ENCODE measurements at regions not wholly inside any gene's neighbourhood (a gene's known extent, or its start where the extent isn't known, plus 50 kb on each side); places are given as distances from the start of the nearest gene placed in this dataset.
"Not testable (repeated sequence)": the region's sequence is repeated elsewhere in the genome, so short reads cannot be mapped to it uniquely, and the experiment has no call there.

- Histone ChIP-seq H3K4me3 (no peak overlapping the region), H4K20me1 (no peaks in the 10 kb centered on the region), H3K4me2 (no peak overlapping the region), H3K27ac (no peak overlapping the region), H3K36me3 (no peaks in the 10 kb centered on the region), H3K27me3 (no peaks in the 10 kb centered on the region), H3K4me1 (no peaks in the 10 kb centered on the region), H3K9me3 (no peaks in the 10 kb centered on the region), H3K9ac (no peak overlapping the region)
- no peak for TF ChIP-seq Cebpa-rat (IDR thresholded peaks at IDR 0.05)
These were observed 270.6 kb downstream of the SOCS6 start for GRCh38 chr18:70559446-70559845.

GRCh38 chr18:70558371-70558770 lies 269.5 kb downstream of the SOCS6 start:
- H3K27me3 ChIP-seq, result no peaks in the 10 kb centered on the region
- H3K9me3 ChIP-seq, result no peaks in the 10 kb centered on the region
- no peak overlapping the region for H3K27ac ChIP-seq
- no peak overlapping the region for H3K9ac ChIP-seq
- H3K4me1 ChIP-seq, result peaks cover 5% of the 10 kb centered on the region
- H4K20me1 ChIP-seq, result no peaks in the 10 kb centered on the region
- no peak for TF ChIP-seq Cebpa-rat (IDR thresholded peaks at IDR 0.05)
- H3K4me2 ChIP-seq, result no peak overlapping the region
- no peak overlapping the region for H3K4me3 ChIP-seq
- no peaks in the 10 kb centered on the region for H3K36me3 ChIP-seq

GRCh38 chr18:70554854-70555445 lies 266.1 kb downstream of the SOCS6 start:
- Histone ChIP-seq H3K4me1 (peaks cover 11% of the 10 kb centered on the region), H3K9me3 (no peaks in the 10 kb centered on the region), H4K20me1 (no peaks in the 10 kb centered on the region), H3K27ac (no peak overlapping the region), H3K9ac (no peak overlapping the region), H3K27me3 (no peaks in the 10 kb centered on the region), H3K4me3 (no peak overlapping the region), H3K36me3 (no peaks in the 10 kb centered on the region), H3K4me2 (no peak overlapping the region)
- no peak for TF ChIP-seq Cebpa-rat (IDR thresholded peaks at IDR 0.05)

GRCh38 chr18:70553936-70554260 lies 265.1 kb downstream of the SOCS6 start:
- Histone ChIP-seq H3K9ac (no peak overlapping the region), H3K27ac (no peak overlapping the region), H3K27me3 (no peaks in the 10 kb centered on the region), H3K4me3 (no peak overlapping the region), H4K20me1 (no peaks in the 10 kb centered on the region), H3K4me2 (0 out of 2 replicates have a peak overlapping the region, but pooled peaks have one; percentile 2), H3K4me1 (peaks cover 11% of the 10 kb centered on the region), H3K9me3 (no peaks in the 10 kb centered on the region), H3K36me3 (no peaks in the 10 kb centered on the region)
- no peak for TF ChIP-seq Cebpa-rat (IDR thresholded peaks at IDR 0.05)

GRCh38 chr18:70553245-70553935 lies 264.5 kb downstream of the SOCS6 start:
- Histone ChIP-seq H3K9ac (no peak overlapping the region), H3K4me2 (0 out of 2 replicates have a peak overlapping the region, but pooled peaks have one; percentile 2), H4K20me1 (no peaks in the 10 kb centered on the region), H3K36me3 (no peaks in the 10 kb centered on the region), H3K27me3 (no peaks in the 10 kb centered on the region), H3K27ac (no peak overlapping the region), H3K9me3 (no peaks in the 10 kb centered on the region), H3K4me1 (peaks cover 11% of the 10 kb centered on the region), H3K4me3 (no peak overlapping the region)
- no peak for TF ChIP-seq Cebpa-rat (IDR thresholded peaks at IDR 0.05)

- TF ChIP-seq Cebpa-rat (IDR thresholded peaks at IDR 0.05), result no peak
- Histone ChIP-seq H3K9ac (no peak overlapping the region), H3K9me3 (no peaks in the 10 kb centered on the region), H3K27me3 (no peaks in the 10 kb centered on the region), H3K27ac (no peak overlapping the region), H3K4me2 (no peak overlapping the region), H3K4me1 (no peaks in the 10 kb centered on the region), H3K4me3 (no peak overlapping the region), H3K36me3 (no peaks in the 10 kb centered on the region), H4K20me1 (no peaks in the 10 kb centered on the region)
These were observed 247.7 kb downstream of the SOCS6 start for GRCh38 chr18:70536370-70537062.

DNA sequence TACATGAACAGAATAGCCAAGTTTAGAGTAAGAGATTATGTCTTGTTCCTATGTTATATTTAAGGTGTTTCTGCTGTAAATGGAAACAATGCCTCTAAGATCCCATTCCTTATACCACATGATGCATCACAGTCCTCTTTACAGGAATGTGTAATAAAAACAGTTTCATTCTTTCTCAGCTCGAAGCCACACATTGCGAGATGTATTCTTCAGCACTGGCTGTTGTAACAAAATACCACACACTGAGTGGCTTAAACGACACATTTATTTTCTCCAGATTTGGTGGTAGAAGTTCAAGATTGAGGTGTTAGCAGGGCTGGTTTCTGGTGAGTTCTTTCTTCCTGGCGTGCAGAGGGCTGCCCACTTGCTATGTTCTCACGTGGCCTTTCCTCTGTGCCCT lies 246.2 kb downstream of the SOCS6 start:
- no peaks in the 10 kb centered on the region for H3K36me3 ChIP-seq
- no peaks in the 10 kb centered on the region for H3K27me3 ChIP-seq
- no peak overlapping the region for H3K4me3 ChIP-seq
- no peaks in the 10 kb centered on the region for H4K20me1 ChIP-seq
- no peaks in the 10 kb centered on the region for H3K9me3 ChIP-seq
- no peak overlapping the region for H3K4me2 ChIP-seq
- no peak for TF ChIP-seq Cebpa-rat (IDR thresholded peaks at IDR 0.05)
- H3K27ac ChIP-seq, result no peak overlapping the region
- H3K4me1 ChIP-seq, result no peaks in the 10 kb centered on the region
- no peak overlapping the region for H3K9ac ChIP-seq

- H3K4me2 ChIP-seq, result not testable (repeated sequence)
These were observed 236.5 kb downstream of the SOCS6 start for GRCh38 chr18:70525322-70525721.

DNA sequence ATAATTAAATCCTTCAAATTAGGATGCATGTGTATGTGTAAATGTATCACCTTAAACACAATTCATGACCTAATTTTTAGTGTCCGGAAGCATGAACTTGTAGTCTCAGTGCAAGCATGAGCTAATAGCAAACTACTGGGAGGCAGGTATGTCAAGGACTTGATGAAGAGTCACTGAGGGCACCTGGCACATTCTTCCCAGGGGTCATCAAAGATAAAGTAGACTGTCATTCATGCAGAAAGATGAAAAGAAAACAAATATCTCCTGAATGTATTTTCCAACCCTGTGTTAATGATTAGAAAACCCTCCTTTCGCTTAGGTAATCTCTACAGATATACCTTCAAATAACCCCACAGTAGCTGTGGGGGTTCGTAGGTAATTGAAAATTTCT lies 234.9 kb downstream of the SOCS6 start:
- H3K9ac ChIP-seq, result no peak overlapping the region
- no peaks in the 10 kb centered on the region for H3K27me3 ChIP-seq
- H3K36me3 ChIP-seq, result no peaks in the 10 kb centered on the region
- no peak overlapping the region for H3K27ac ChIP-seq
- H3K4me1 ChIP-seq, result no peaks in the 10 kb centered on the region
- no peak overlapping the region for H3K4me3 ChIP-seq
- no peaks in the 10 kb centered on the region for H3K9me3 ChIP-seq
- TF ChIP-seq Cebpa-rat (IDR thresholded peaks at IDR 0.05), result no peak
- no peak overlapping the region for H3K4me2 ChIP-seq
- H4K20me1 ChIP-seq, result no peaks in the 10 kb centered on the region

More at GRCh38 chr18:70525322-70525721, 236.5 kb downstream of the SOCS6 start:
- H4K20me1 ChIP-seq, H3K4me1 ChIP-seq, H3K27ac ChIP-seq, H3K27me3 ChIP-seq, H3K9ac ChIP-seq, H3K4me3 ChIP-seq, H3K36me3 ChIP-seq, H3K9me3 ChIP-seq: not testable (repeated sequence)

GRCh38 chr18:70523035-70523791 lies 234.4 kb downstream of the SOCS6 start:
- H4K20me1 ChIP-seq, result no peaks in the 10 kb centered on the region
- H3K4me1 ChIP-seq, result no peaks in the 10 kb centered on the region
- TF ChIP-seq Cebpa-rat (IDR thresholded peaks at IDR 0.05), result no peak
- H3K4me3 ChIP-seq, result no peak overlapping the region
- no peaks in the 10 kb centered on the region for H3K9me3 ChIP-seq
- H3K4me2 ChIP-seq, result no peak overlapping the region
- no peak overlapping the region for H3K27ac ChIP-seq
- H3K36me3 ChIP-seq, result no peaks in the 10 kb centered on the region
- H3K9ac ChIP-seq, result no peak overlapping the region
- H3K27me3 ChIP-seq, result no peaks in the 10 kb centered on the region

Data from BLaER1 (cell line).